A204.1 (cell line): ENCODE measurements at regions not wholly inside any gene's neighbourhood (a gene's known extent, or its start where the extent isn't known, plus 50 kb on each side); places are given as distances from the start of the nearest gene placed in this dataset.

Experiments used
- FAIRE-seq: peaks from 2 replicates; lab custom pipeline; 2012; peaks lifted over from hg19 to GRCh38; lab: Jason Lieb, UNC

DNA sequence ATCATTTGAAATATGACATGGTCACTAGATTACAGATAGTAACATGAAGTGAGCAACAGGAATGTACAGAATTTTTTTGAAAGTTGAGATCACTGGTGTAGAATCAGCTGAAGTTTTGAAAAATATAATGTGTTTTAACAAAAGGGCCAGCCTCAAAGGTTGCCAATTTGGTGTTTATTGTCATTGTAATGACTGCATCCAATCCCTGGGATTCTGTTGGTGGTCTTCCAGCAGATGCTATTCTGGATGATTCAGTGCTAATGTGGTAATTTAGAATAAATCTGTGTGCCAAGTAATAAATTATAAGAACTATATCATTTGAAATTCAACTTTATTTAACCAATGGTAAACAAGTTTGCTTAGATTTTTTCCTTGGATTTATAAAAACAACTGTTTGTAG lies 436.4 kb upstream of the PKN2 start:
- no peak for FAIRE-seq

- FAIRE-seq = no peak
Observed at GRCh38 chr1:88250915-88251314, 433.2 kb upstream of the PKN2 start.

- FAIRE-seq = no peak
Observed at GRCh38 chr1:88252745-88253144, 431.3 kb upstream of the PKN2 start.

DNA sequence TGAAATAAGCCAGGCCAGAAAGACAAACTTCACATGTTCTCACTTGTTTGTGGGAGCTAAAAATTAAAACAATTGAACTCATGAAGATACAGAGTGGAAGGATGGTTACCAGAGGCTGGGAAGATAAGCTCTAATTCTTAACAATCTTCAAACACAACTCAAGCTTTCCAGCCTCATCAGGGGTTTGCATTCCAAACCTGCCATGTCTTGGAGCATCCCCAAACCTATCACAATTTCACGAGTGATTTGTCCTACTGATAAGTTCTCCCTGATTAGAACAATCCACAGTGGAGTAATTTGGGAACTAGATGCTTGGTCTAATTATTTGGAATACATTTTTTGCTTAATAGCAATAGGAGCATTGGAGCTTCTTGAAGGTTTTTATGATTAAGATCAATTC lies 418.5 kb upstream of the PKN2 start:
- FAIRE-seq = no peak

GRCh38 chr1:88266051-88266450 lies 418.0 kb upstream of the PKN2 start:
- no peak for FAIRE-seq

GRCh38 chr1:88272216-88272615 lies 411.9 kb upstream of the PKN2 start:
- FAIRE-seq = no peak

DNA sequence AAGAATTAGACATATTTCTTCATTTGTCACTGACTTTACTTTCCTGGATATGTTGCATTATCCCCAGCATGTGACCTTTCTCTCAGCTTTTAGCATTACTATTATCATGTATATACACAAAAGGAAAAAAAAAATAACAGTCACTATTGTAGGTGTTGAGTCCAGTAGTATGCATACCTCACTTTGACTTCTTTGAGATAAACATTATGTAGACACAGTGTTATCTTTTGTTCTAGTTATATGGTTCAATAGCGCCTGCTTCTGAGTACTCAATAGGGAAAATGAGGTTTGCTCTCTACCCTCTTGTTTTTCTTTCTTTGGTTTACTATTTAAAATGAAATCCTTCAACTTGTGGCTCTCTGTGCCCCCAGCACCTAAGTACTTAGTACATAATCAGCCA lies 409.6 kb upstream of the PKN2 start:
- no peak for FAIRE-seq

- FAIRE-seq = no peak
Observed at GRCh38 chr1:88275259-88275862, 408.7 kb upstream of the PKN2 start.

- FAIRE-seq = no peak
Observed at GRCh38 chr1:88276163-88276562, 407.9 kb upstream of the PKN2 start.

- no peak for FAIRE-seq
Observed at GRCh38 chr1:88284066-88284465, 400.0 kb upstream of the PKN2 start.

- no peak for FAIRE-seq
Observed at GRCh38 chr1:88284666-88285366, 399.3 kb upstream of the PKN2 start.

DNA sequence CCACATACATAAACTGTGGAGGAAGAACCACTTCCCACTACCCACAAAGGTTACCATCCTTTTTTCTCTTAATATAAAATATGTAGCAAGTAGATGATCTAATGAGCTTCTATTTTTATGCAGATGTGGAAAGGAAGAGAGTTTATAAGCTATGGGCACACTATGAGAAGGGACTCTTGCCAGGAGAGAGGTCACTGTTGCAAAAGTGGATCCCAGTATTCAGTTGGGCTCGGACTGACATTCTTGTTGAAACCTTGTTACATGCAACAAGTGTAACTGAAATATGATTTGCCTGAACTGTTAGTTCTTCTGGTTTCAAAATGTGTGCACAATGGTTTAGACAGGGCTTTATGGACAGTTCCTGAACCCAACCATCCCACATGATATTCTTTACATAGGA lies 397.4 kb upstream of the PKN2 start:
- FAIRE-seq = no peak

- FAIRE-seq = no peak
Observed at GRCh38 chr1:88288571-88288970, 395.5 kb upstream of the PKN2 start.

- no peak for FAIRE-seq
Observed at GRCh38 chr1:88289401-88290102, 394.5 kb upstream of the PKN2 start.

DNA sequence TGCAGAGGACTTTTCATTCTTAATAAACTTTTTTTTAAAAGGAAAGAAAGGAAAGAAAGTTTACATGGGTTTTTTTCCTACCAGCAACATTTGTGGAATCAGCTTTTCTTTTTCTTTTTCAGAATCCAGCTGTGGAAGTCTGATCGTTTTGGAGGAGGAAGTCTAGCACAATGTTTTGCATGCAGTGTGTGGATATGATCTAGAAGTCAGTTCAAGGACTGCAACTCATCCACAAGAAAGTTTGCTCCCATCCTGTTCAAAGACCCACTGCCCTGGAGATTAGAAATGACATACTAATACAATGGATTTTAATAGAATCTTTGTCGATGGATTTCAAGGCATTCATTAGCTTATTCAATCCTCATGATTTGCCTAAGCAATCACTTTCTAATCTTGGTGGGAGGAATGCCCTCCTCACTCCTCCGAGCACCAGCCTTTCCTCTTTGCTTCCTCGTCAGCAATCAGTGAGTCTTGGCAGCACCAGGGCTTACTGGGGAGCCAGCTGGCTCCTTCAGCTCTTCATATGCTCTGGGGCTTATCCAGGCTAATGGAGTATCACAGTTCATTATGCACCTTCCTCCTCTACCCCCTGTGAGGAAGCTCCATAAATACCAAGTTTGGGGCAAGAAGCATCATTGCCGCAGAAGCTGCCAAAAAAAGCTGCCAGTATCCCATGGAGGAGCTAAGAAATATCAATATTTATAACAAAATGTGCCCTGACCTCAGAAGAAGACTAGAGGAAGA lies 392.3 kb upstream of the PKN2 start:
- FAIRE-seq = no peak

- FAIRE-seq = no peak
Observed at GRCh38 chr1:88293691-88294190, 390.3 kb upstream of the PKN2 start.

DNA sequence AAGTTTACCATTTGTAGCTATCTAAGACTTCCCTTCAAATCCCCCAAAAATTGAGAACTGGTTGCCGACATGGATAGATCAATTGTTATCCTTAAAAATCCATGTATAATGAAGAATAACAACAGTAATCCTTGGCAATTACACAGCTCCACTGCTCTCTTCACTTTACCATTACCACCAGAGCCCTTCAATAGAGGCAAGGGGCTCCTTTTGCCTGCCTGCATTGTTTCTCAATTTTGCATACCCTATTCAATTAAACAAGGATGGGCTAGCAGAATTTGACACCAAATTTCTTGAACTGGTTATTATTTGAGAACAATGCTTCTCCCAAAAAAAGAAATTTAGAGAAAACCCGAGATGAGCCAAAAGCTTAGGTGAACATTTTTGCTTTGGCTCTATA lies 387.8 kb upstream of the PKN2 start:
- FAIRE-seq = no peak

DNA sequence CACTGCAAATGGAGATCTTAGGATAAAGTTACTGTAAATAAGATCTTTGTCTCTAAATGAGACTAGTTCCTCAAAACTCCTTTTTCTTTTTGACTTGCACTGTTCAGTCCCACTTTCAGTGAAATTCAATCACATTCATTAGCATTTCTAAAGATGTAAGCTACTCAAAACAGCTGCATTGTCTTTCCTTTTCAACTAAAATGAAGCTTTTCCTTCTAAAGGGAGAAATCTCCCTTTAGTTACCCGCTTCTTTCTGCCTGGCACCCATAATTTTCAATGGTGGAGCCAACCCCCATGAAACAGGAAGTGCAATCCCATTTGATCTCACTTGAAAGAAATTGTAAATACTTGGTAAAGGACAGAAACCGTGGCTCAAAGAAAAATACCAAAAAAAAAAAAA lies 387.4 kb upstream of the PKN2 start:
- no peak for FAIRE-seq

- FAIRE-seq = no peak
Observed at GRCh38 chr1:88298506-88298905, 385.6 kb upstream of the PKN2 start.

- no peak for FAIRE-seq
Observed at GRCh38 chr1:88300752-88301263, 383.3 kb upstream of the PKN2 start.

GRCh38 chr1:88302843-88303486 lies 381.1 kb upstream of the PKN2 start:
- FAIRE-seq = peak; percentile 90

GRCh38 chr1:88311265-88311664 lies 372.8 kb upstream of the PKN2 start:
- FAIRE-seq = no peak
